ENCODE measurements at regions not wholly inside any gene's neighbourhood (a gene's known extent, or its start where the extent isn't known, plus 50 kb on each side); places are given as distances from the start of the nearest gene placed in this dataset.
A peak's percentile ranks its signal among the peaks of the same experiment; 100 is the strongest.

DNA sequence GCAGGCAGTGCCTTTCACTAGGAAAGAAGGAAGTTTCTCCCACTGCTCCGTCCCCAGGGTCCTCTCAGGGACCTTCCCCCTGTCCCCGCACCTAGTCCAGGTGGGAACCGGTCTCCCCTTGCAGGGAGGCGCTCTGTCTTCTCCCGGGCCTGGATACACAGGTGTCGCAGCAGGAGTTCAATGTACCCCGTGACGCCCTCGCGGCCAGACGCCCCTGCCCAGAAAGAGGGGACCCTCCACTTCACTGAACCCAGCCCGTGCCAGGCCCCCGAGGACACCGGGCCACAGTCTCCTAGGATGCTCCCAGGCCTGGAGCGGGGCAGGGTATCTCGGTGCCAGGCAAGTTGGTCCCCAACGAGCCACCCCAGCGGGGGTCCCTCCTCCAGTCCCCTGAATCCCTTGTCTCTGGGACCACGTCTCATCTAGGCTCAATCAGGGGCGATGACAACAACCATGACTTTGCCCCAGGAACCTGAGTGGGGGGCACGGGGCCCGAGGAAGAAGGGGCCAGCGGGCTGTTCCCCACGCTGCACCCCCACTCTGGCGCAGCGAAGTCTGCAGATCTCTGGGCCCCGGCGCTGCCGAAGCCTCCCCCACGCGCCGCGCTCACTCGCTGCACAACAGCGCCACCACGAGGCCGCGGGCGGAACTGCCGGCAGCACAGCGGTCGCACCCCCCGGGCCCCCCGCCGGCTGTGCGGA, 103.0 kb downstream of the EDN3 start:
- DNase-seq (ENCODE audit: low read depth in 2 of 2): peak in 1 of 2 donors; percentile 55

DNA sequence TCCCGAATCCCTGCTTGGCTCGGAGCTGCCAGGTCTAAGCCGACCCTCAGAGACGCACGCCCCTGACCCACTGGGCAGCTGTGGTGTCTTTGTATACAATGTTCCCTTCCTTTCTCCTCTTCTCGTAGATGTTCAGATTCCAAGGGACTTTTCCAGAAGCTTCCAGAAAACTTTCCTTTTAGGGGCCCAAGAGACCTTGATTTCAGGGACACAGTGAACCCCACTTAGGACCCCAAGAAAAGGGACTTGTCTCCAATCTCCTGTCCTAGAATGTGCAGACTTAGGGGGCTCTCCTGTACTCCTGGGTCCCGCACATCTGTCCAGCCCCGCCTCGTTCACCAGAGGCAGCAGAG, 103.5 kb downstream of the EDN3 start:
- no peak for DNase-seq (ENCODE audit: low read depth in 2 of 2)

DNA sequence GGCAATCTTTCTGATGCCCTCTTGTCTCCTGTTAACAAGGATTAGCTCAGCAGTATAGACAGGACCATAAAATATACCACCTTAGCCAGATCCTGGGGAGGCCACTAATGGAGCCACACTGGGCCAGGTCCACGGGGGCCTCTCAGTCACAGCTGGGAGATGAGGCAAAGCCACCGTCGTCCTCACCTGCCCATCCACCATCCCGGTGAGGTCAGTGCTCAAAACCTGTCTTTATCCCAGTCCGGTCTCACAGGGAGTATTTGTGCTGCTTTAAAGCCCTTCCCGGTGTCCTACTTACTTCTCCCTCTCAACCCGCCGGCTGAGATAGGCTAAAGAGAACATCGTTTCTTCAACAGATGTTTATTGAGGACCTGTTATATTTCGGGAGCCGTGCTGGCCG, 104.3 kb downstream of the EDN3 start:
- DNase-seq (ENCODE audit: low read depth in 2 of 2): no peak

DNA sequence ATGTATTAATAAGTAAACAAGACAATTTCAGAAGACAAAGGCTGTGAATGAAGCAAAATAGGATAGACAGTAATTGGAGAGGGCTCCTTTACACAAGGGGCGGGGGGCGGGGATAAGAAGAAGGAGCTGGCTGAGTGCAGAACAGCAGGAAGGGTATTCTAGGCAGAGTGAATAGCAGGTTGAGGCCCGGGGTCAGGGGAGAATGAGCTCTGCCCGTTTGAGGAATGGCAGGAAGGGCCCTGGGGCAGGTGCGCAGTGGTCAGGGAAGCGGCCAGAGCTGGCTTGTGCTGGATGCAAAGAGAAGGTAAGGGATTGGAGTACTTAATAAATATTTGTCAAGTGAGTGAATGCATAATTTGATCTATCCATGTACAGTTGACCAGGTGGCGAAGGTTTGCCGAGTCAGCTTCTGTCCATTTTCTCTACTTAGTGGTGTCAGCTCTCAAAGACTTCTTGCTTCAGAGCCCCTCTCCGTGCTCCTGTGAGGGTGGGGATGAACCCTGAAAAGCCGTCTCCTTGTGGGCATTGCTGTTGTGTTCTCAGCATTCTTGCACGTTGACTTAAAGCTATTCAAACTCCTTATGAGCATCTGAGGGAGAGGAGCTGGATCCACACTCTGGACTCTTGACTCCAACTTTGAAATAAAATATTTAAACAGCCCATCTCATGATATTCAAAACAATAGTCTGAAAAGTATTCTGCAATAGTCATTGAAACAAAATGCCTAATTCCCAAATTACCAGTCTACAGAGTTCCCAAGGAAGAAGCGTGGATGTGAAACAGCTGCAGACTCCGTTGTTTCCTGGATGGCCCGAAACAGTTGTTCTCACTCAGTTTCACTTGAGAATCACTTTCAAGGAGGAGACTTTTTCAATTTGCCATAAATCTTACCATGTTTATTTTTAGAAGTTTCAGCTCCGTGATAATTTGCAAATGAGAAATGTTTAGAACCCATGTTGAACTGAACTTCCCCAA, 105.1 kb downstream of the EDN3 start:
- DNase-seq (ENCODE audit: low read depth in 2 of 2): no peak

DNA sequence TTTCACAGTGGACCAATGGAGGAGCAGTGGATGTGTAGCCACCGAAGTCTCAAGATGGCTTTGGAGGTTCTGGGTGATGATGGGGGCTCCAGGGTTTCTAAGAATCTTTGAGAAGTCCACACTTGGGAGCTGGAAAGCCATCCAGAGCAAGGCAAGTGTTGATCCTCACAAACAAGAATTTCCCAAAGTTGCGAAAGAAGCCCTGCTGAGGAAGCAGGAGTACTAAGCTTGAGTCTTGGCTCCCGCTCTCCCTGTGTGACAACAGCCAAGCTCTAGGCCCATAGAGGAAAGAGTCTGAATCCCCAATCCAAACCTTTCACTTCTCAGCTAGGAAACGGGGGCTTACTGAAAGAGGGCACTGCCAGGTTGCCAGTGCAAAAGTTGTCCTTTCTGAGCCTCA, 106.0 kb downstream of the EDN3 start:
- no peak for DNase-seq (ENCODE audit: low read depth in 2 of 2)

DNA sequence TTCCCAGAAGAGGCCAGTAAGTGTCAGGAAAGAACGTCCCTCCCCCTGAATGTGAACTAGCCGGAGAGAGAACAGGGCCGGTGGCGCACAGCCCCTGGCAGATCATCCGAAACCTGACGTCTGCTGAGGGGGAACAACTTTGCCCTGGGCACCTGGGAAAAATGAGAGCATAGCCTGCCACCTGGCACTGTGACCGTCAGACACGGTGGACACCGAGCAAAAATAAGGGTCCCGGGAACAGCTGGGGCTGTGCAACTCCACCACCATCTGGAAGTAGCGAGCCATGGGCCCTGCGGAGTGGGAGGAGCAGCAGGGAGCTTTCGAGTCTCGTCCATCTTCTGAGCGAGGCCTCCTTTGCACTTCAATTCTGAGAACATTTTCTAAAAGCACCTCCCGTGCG, 110.8 kb downstream of the EDN3 start:
- DNase-seq (ENCODE audit: low read depth in 2 of 2): no peak

DNA sequence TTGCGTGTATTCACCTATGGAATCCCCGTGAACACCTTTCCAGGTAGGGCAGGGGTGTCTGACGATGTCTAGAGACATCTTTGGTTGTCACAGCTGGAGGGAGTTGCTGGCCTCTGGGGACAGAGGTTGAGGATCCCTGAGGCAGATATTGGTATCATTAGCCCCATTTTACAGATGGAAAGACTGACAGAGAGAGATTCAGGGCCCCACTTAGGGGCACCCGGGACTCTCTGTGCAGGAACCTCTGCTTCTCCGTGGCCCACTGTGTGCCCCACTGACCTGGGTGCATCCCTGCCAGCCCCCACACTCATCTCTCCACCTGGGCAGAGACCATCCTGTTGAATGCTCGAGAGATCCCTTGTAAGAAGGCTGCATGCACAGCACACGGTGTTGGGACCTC, 111.2 kb downstream of the EDN3 start:
- no peak for DNase-seq (ENCODE audit: low read depth in 2 of 2)

DNA sequence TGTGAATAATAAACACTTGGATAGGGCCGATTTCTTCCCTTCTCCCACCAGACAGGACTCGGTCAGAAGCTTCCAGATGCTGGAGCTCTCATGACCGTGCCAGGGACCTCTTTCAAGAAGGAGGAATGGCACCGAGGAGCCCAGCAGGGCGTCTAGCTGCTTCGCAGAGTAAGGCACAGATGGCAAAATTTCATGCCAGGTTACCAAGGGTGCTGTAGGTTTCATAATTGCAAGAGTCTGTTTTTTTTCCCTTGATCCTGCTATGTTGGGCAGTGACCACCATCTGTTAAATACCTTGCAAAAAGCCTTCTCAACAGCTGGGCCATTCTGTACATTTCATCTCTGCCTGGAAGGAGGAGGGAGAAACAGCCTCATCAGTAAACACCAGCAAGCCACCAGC, 111.8 kb downstream of the EDN3 start:
- DNase-seq (ENCODE audit: low read depth in 2 of 2): no peak

DNA sequence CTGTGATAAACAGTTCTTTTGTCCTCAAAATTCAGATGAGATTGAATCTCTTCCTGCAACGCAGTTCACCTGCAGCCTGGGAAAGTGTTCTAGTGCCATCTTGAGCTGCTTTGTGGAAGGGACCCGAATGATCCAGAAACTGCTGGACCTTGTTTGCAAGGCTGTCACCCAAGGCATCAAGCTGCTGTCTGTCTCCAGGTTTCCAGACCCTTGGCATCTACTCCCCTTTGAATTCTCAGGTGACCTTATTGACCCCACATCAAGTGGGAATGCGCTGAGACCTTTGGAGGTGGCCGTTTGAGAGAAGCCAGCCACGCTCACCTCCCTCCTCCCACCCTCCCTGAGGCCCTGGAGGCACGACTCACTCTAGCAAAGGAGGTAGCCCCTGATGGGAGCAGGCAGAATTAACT, 112.5 kb downstream of the EDN3 start:
- no peak for DNase-seq (ENCODE audit: low read depth in 2 of 2)

DNA sequence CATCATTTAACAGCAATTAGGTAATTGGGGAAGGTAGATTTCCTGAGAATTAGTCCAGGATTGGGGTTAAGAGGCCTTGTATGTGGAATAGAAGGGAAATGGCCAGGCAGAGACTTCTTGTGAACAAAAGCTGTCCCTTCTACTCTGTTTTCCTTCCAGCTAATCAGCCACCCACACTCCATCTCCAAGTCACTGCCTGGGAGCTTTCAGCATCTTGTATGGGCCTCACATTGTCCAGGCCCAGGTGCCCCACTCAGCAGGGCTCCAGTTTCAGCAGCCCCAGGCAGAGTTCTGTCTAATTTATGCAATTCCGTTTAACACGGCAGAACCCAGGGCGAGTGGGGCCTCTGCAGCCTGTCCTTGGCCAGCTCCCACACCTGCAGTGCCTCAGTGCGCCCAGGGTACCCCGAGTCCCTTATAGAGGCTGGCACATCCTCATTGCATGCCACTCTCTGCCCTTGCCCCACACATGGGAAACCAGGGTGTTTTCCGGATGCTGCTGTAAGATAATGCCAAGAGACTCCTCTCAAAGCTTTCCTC, 113.0 kb downstream of the EDN3 start:
- no peak for DNase-seq (ENCODE audit: low read depth in 2 of 2)

DNA sequence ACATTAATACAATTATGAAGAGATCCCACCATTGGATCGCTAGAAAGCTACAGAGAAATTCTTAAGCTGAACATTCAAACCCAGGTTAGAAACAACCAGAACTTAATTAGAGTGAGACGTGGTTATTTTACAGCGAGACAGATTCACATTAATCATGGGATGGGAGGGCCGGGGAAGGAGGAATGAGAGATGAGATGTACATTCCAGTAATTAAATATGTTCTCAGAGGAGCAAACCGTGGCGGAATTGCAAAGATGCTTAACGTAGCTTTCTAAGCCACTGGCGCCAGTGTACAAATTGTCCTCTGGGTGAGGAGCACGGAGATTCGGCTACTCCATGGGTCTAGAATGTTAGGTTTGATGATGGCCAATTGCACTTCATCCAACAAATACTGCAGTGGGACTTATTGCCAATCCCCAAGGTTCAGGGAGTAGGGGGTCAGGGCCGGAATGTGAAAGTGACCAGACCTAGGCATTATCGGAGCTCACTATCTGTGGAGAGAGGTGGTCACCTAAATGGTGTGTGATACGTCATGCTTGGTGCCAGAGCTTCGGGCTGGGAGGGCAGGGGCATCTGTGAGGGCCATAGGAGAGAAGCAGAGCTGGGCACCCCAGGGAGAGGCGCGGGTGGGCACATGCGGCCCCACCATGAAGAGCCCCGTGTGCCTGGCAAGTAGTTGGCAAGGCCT, 114.7 kb downstream of the EDN3 start:
- DNase-seq (ENCODE audit: low read depth in 2 of 2): no peak

DNA sequence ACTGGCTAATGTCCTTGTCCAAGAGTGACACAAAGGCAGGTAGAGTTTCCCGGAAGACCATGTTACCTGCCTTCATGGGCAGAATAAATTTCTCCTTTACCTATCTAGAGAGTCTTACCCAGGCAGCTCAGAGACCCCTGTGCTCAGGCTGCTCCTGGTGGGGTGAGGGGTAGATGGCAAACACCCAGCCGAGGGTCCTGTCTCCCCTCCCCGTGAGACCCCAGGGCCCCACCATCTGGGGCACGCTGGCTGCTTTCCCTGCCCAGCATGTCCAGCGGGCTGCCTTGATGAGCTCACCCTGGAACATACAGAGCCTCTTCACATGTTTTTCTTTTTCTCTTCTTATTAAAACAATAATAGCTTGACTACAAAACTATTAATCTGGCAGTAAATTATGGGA, 116.5 kb downstream of the EDN3 start:
- no peak for DNase-seq (ENCODE audit: low read depth in 2 of 2)

DNA sequence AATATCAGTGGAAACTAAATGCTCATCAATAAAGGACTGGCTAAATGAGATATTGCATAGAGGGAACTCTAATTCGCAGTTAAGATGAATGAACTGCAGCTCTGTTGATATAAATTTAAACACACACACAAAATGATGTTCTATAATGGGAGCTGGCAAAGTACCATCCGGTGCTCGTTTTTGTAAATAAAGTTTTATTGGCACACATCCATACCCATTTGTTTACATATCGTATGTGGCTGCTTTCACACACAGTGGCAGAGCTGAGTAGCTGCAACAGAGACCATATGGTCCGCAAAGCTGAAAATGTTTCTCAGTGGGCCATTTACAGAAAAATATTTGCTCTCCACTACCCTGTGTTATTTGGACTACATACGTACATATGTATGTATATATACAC, 120.7 kb downstream of the EDN3 start:
- no peak for DNase-seq (ENCODE audit: low read depth in 2 of 2)

DNA sequence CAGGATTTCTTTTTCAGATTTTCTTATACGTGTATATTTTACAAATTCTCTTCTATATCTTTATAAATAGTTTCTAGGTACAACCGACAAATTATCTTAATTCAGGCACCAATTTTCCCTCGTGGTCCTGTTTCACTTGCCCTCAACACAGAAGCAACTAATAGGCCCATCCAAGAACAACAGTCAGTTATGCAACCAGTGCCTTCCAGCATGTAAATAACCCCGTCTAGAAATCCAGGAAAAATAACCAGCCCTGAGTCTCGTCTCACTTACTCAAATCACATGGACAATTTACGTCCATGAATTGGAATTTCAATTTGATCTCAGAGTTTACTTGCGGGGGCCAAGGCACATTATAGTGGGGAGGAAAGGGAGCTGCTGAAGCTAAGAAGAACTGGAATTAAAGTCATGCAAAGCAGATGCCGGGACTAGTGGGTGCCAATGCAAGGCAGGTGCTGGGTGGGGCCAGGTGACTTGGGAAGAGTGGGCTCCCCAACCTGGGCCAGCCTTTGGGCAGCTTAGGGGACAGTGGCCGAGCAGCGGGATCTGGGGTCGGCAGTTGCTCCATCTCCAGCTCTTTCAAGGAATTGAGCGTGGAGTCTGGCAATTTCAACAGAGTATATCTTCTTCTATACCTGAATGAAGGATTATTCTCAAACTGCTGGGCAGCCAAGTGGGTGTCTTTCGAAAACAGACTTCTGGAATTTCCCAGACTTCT, 121.7 kb downstream of the EDN3 start:
- DNase-seq (ENCODE audit: low read depth in 2 of 2): no peak

DNA sequence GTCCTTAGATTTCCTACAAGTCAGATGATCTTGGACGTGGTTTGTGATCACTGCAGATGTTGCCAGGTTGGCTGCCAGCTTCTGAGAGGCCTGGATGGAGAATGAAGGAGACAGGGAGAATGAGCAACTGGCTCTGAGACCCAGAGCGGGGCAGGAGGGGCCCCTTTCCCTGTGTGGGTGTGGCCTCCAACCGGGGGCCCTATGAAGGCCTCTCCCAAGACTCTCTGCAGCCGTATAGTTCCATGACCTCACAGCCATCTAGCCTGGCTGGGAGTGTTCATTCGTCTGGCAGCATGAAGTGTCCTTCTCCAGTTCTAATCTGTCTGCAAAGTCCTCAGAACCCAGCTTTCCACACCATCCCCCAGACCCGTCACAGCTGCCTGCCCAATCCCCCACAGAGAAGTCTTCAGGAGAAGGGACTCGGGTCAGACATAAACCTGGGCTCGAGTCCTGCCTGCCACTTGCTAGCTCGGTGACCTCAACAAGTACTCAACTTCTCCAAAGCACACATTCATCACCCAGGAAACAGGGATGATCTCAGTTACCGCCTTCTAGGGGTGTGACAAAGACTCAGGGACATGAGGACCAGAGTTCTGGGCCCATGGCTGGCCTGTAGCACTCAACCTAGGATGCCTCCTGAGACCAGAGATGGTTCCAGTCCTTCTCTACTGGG, 122.6 kb downstream of the EDN3 start:
- no peak for DNase-seq (ENCODE audit: low read depth in 2 of 2)

DNA sequence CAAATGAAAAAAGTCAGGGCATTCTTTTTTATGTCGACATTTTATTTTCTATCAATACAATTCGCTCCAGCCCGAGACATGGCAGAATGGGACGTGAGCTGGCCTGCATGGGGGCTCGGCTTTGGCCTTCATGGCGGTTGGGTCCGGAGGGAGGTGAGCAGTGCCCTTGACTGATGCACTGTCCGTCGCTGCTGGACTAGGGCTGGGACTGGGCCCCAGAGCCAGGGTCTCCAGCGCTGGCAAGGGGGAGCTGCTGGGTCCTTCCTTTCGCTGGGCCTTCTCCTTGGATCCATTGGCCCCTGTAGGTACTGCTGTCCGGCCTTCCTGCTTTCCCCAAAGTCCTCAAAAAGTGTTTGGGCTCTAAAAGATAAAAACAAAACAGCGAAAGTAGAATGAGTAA, 124.6 kb downstream of the EDN3 start:
- no peak for DNase-seq (ENCODE audit: low read depth in 2 of 2)

DNA sequence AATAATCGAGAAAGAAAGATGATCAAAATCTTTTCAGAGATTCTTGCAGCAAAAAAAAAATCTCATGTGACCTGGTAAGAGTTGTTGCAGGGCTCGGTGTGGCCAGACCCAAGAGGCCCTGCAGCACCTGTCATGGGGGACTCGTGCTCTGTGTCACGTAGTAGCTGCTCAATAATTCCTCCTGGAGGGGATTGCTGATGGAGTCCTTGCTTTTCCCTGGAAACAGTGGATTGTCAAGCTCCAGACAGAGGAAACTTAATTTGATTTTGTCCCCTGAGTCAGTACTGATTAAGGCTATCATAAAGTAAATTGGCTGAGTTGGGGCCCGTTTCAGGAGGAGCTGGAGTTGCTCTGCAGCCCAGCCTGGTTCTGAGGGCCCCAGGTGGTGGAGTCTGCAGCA, 125.2 kb downstream of the EDN3 start:
- no peak for DNase-seq (ENCODE audit: low read depth in 2 of 2)

DNA sequence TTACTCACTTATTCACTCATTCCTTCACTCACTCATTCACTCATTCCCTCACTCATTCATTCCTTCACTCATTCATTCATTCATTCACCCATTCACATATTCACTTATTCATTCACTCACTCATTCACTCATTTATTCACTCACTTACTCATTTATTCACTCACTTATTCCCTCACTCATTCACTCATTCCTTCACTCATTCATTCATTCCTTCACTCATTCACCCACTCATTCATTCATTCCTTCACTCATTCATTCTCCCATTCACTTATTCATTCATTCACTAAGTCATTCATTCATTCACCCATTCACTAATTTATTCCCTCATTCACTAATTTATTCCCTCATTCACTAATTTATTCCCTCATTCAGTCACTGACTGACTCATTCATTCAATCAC, 127.6 kb downstream of the EDN3 start:
- DNase-seq (ENCODE audit: low read depth in 2 of 2): no peak

DNA sequence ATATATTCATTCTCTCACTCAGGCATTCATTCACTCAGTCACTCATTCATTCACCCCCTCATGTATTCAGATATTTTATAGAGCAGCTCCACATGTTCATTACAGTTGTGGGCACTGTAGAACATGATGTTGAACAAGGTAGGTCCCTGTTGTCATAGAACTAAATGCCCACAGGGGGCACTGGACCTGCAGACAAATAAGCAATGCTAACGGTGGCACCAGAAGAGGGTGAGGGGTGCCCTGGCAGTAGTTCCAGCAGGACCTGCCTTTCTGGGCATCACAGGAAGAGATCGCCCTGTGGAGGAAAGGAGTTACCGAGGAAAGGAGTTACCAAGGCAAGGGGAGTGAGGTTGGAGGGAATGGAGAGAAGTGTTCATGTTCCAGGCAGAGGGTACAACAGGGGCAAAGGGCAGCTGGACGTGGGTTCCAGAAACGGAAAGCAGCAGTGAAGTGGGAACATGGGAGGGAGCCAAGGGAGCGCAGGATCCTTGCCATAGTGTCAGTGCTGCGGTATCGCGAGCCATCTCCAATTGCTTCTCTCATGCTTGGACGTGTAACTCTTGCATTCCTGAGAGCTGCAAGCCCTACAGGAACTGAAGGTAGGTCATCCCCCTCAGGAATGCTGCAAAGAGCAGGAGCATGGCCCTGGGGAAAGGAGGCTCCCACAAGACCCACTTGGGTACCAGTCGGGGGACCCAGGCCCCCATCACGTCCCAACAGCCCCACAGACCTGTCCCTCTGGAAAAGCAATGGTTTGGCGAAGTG, 128.2 kb downstream of the EDN3 start:
- no peak for DNase-seq (ENCODE audit: low read depth in 2 of 2)

DNA sequence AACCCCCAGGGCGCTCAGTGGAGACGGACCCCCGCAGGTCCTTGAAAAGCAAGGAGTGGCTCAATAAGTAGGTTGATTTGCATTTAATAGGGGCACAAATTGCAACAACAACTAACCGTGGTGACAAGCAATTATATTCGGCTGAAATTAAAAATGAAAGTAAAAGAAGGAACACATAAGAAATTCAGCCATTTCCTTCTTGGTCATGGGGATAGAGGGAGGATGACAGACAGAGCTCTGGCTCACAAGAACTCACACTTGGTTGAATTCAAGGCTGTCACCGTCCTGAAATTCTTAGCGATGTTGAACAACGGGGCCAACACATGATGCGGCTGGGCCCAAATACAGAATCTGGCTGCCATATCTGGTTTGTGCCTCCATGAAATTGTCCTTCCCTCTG, 129.0 kb downstream of the EDN3 start:
- no peak for DNase-seq (ENCODE audit: low read depth in 2 of 2)

Measured in activated CD8-positive, alpha-beta memory T cell treated with anti-CD3 and anti-CD28 coated beads for 4 hours (primary cell).